SK-N-SH (cell line): ENCODE measurements at regions not wholly inside any gene's neighbourhood (a gene's known extent, or its start where the extent isn't known, plus 50 kb on each side); places are given as distances from the start of the nearest gene placed in this dataset.

ENCODE experiments used
- CHD2 ChIP-seq: fragments of 150-350 bp; IDR thresholded peaks from 2 replicates; pipeline ENCODE4 v1.6.1; 2018; ENCODE audit warnings: low read length; ENCODE audit not compliant: partially characterized antibody
- CTCF ChIP-seq: fragments of 200-600 bp; sonication (generic); IDR thresholded peaks from 2 replicates; pipeline ENCODE4 v1.6.1; 2017; ENCODE audit warnings: antibody characterized with exemption, mild to moderate bottlenecking, moderate library complexity
- EZH2phosphoT487 ChIP-seq: fragments of 200-600 bp; sonication (generic); IDR thresholded peaks from 2 replicates; pipeline ENCODE4 v1.6.1; 2017; ENCODE audit warnings: low read depth, mixed run types, mild to moderate bottlenecking, antibody characterized with exemption, moderate library complexity, borderline replicate concordance
- POLR2AphosphoS5 ChIP-seq: IDR thresholded peaks from 2 replicates; pipeline ENCODE4 v1.6.1; 2012; ENCODE audit warnings: low read depth, low read length
- SIN3A ChIP-seq: IDR thresholded peaks from 2 replicates; pipeline ENCODE4 v1.6.1; 2012; ENCODE audit warnings: low read depth, mild to moderate bottlenecking, low read length, moderate library complexity, borderline replicate concordance
- TCF12 ChIP-seq: IDR thresholded peaks from 2 replicates; pipeline ENCODE4 v1.4.0; 2012
- USF1 ChIP-seq: IDR thresholded peaks from 2 replicates; pipeline ENCODE4 v1.4.0; 2012; ENCODE audit warnings: low read depth, borderline replicate concordance

- no peak for TF ChIP-seq POLR2AphosphoS5
- no peak for TF ChIP-seq CTCF
- no peak for TF ChIP-seq CHD2
- TF ChIP-seq USF1 = no peak
- TF ChIP-seq EZH2phosphoT487 = no peak
- no peak for TF ChIP-seq TCF12
- TF ChIP-seq SIN3A = no peak
These were observed 177.1 kb upstream of the UMPS start for GRCh38 chr3:124553178-124553577.
